OCI-LY7 (cell line): ENCODE measurements at regions not wholly inside any gene's neighbourhood (a gene's known extent, or its start where the extent isn't known, plus 50 kb on each side); places are given as distances from the start of the nearest gene placed in this dataset.

Source experiments
- CTCF ChIP-seq: fragments of 200-600 bp; sonication (generic); conservative IDR thresholded peaks from 2 replicates; pipeline ENCODE4 v1.5.1; 2014; ENCODE audit warnings: mild to moderate bottlenecking, antibody characterized with exemption, low read length, moderate library complexity, mixed read lengths
- EZH2phosphoT487 ChIP-seq: fragments of 200-600 bp; sonication (generic); IDR thresholded peaks from 2 replicates; pipeline ENCODE4 v1.6.1; 2018; ENCODE audit warnings: low read depth, borderline replicate concordance, mild to moderate bottlenecking, mixed run types, antibody characterized with exemption, low read length, moderate library complexity, mixed read lengths

DNA sequence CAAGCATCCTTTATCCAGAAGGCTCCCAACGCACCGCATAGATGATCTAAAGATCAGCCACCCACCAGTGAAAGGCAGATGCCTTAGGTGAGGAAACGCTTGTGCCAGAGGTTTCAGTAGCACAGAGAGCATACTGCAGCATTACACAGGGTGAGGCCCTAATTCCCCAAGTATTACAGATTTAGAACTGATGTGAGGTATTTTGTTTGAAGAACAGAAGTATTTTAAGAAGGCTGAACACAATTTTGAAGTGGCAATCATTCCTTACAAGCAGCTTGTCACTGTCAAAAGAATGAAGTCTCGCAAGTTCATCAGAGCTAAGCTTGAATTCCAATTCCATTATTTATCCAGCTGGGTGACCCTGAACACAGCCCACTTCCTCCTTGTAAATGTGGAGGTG, 70.0 kb upstream of the FAT3 start:
- no peak for TF ChIP-seq EZH2phosphoT487
- TF ChIP-seq CTCF, result no peak
